Stimulated activated memory B cell treated with anti-CD40 and anti-IgM and Interleukin-4, amounts not matched to agents 10 μg/mL and 1 μg/mL and 100 μg/mL, for 72 hours (primary cell): ENCODE measurements at regions not wholly inside any gene's neighbourhood (a gene's known extent, or its start where the extent isn't known, plus 50 kb on each side); places are given as distances from the start of the nearest gene placed in this dataset.
"Not testable (repeated sequence)": the region's sequence is repeated elsewhere in the genome, so short reads cannot be mapped to it uniquely, and the experiment has no call there.

ENCODE experiments used
- ATAC-seq: fragments of 150-1000 bp; cut with Tn5 transposase; 2 replicates; pipeline ENCODE4 v1.10.0; 2021
- H3K27ac Mint-ChIP-seq: one replicate; pipeline ENCODE4 v1.8.0; 2022; ENCODE audit warnings: mild to moderate bottlenecking, mixed read lengths
- H3K27me3 Mint-ChIP-seq: one replicate; pipeline ENCODE4 v1.8.0; 2022; ENCODE audit warnings: mixed read lengths
- H3K36me3 Mint-ChIP-seq: one replicate; pipeline ENCODE4 v1.8.0; 2022; ENCODE audit warnings: mixed read lengths
- H3K4me1 Mint-ChIP-seq: one replicate; pipeline ENCODE4 v1.8.0; 2022; ENCODE audit warnings: mixed read lengths
- H3K4me3 Mint-ChIP-seq: one replicate; pipeline ENCODE4 v1.8.0; 2022; ENCODE audit warnings: mild to moderate bottlenecking, moderate library complexity, mixed read lengths
- H3K9me3 Mint-ChIP-seq: one replicate; pipeline ENCODE4 v1.8.0; 2022; ENCODE audit warnings: mixed read lengths

- Mint-ChIP-seq H3K27ac (no peak overlapping the region), H3K27me3 (peaks cover 7% of the 10 kb centered on the region), H3K4me3 (no peak overlapping the region), H3K9me3 (no peaks in the 10 kb centered on the region), H3K36me3 (no peaks in the 10 kb centered on the region), H3K4me1 (peaks cover 5% of the 10 kb centered on the region)
- no peak for ATAC-seq
Measured at GRCh38 chr2:59851836-59852475, 701.5 kb downstream of the BCL11A start.

DNA sequence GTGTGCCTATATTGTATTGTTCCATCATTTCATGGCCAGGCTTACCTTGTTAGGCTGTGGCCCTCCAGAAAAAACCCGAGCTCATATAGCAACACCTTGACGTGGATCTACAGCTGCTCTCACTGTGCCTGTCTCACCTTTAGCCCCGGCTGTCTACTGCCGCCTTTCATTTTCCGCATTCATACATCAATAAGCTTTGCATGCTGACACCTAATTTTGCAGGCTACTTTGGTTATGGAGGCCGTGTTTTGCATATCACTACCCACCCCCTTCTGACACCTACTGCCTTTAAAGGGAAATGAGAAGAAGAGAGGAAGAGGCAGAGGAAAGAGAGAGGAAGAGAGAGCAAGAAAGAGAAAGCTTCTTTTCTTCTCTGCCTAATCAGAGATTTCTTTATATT is 702.9 kb downstream of the BCL11A start:
- peaks cover 5% of the 10 kb centered on the region for H3K4me1 Mint-ChIP-seq
- H3K4me3 Mint-ChIP-seq, result no peak overlapping the region
- ATAC-seq, result no peak
- peaks cover 7% of the 10 kb centered on the region for H3K27me3 Mint-ChIP-seq
- H3K9me3 Mint-ChIP-seq, result no peaks in the 10 kb centered on the region
- no peaks in the 10 kb centered on the region for H3K36me3 Mint-ChIP-seq
- H3K27ac Mint-ChIP-seq, result no peak overlapping the region

GRCh38 chr2:59833941-59834340 is 719.5 kb downstream of the BCL11A start:
- H3K27ac Mint-ChIP-seq, result no peak overlapping the region
- no peaks in the 10 kb centered on the region for H3K4me1 Mint-ChIP-seq
- no peak for ATAC-seq
- H3K4me3 Mint-ChIP-seq, result no peak overlapping the region
- H3K27me3 Mint-ChIP-seq, result no peaks in the 10 kb centered on the region
- no peaks in the 10 kb centered on the region for H3K36me3 Mint-ChIP-seq
- no peaks in the 10 kb centered on the region for H3K9me3 Mint-ChIP-seq

GRCh38 chr2:59830601-59831000 is 722.9 kb downstream of the BCL11A start:
- H3K27me3 Mint-ChIP-seq, result no peaks in the 10 kb centered on the region

DNA sequence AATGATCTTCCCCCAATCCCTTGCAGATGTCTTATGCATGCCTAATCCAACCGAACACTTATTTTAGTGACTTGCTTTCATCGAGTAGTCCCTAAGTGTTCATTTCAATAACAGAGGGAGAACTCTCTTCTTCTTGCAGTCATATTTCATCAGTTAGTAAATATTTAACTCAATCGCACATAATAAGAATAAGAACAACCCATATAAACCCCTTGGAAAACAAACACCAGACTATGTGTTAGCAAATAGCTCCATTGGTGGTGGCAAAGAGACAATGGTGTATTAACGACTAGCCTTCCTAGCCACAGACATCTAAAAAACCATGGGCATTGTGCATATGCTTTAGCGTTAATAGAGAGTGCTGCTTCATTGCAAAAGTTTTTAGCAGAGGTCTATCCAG is 725.8 kb downstream of the BCL11A start:
- Mint-ChIP-seq H3K36me3 (no peaks in the 10 kb centered on the region), H3K27me3 (no peaks in the 10 kb centered on the region), H3K27ac (no peak overlapping the region), H3K9me3 (no peaks in the 10 kb centered on the region), H3K4me1 (peaks cover 9% of the 10 kb centered on the region), H3K4me3 (no peak overlapping the region)
- ATAC-seq, result no peak

More at GRCh38 chr2:59830601-59831000, 722.9 kb downstream of the BCL11A start:
- Mint-ChIP-seq H3K36me3 (no peaks in the 10 kb centered on the region), H3K4me3 (no peak overlapping the region), H3K4me1 (no peaks in the 10 kb centered on the region), H3K9me3 (no peaks in the 10 kb centered on the region), H3K27ac (no peak overlapping the region)
- ATAC-seq, result no peak

DNA sequence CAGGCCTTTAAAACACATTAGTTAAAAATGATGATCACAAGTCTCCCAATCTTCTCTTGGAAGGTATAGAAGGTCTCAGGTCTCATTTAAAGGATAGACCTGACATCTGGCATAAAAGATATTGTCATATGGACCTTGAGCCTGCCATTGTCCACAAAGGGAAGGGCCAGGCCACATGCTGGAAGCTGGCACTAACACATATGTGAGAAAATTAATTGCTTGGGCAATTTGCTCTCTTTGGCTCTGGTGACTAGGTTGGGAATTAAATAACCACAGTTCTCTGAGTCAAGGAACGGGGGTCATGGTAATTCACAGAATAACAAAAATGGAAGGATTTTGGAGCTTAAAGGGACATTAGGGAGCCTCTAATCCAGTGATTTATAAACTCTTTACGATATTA is 727.3 kb downstream of the BCL11A start:
- Mint-ChIP-seq H3K36me3 (no peaks in the 10 kb centered on the region), H3K4me3 (no peak overlapping the region), H3K9me3 (no peaks in the 10 kb centered on the region), H3K27me3 (no peaks in the 10 kb centered on the region), H3K27ac (no peak overlapping the region), H3K4me1 (peaks cover 9% of the 10 kb centered on the region)
- ATAC-seq, result no peak

DNA sequence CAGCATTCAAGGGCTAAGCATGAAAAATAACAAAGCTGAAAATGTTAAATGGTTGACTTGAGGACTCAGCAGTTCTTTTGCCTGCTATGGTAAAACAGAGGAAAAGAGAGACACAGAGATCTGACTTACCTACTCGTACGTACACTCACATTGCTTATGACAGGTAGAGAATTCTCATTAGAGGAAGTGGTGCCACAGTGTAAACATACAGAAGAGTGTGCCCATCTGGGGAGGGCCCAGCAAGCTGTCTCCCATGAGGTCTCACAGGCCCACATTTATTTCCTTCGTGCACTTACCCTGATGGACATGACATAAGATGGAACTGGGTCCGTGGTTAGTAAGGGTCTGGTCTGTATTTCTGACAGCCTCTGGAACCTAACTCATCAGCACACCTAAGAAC is 729.1 kb downstream of the BCL11A start:
- ATAC-seq, result no peak
- H3K4me1 Mint-ChIP-seq, result peaks cover 9% of the 10 kb centered on the region
- no peaks in the 10 kb centered on the region for H3K9me3 Mint-ChIP-seq
- no peaks in the 10 kb centered on the region for H3K36me3 Mint-ChIP-seq
- no peak overlapping the region for H3K4me3 Mint-ChIP-seq
- no peaks in the 10 kb centered on the region for H3K27me3 Mint-ChIP-seq
- no peak overlapping the region for H3K27ac Mint-ChIP-seq

DNA sequence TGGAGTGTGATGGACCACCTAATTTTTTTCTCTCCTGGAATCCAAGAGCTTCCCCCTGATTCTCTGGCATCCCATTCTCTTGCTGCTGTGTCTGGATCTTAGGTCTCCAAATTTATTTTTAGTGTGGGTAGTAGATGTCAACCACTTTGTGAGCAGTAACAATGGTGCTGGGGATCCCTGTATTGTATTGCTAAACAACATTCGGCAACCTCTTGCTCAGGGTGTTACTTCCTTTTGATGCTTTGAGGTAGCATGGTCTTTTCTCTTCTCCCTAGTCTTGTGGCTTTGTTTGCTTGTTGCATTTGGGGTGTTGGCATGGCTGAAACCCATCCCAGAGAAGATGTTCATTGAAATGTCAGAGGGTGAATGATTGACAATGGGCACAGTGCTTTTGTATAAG is 737.4 kb downstream of the BCL11A start:
- H3K4me1 Mint-ChIP-seq, result no peaks in the 10 kb centered on the region
- H3K27ac Mint-ChIP-seq, result no peak overlapping the region
- no peak overlapping the region for H3K4me3 Mint-ChIP-seq
- no peaks in the 10 kb centered on the region for H3K27me3 Mint-ChIP-seq
- no peaks in the 10 kb centered on the region for H3K36me3 Mint-ChIP-seq
- no peak for ATAC-seq
- no peaks in the 10 kb centered on the region for H3K9me3 Mint-ChIP-seq

DNA sequence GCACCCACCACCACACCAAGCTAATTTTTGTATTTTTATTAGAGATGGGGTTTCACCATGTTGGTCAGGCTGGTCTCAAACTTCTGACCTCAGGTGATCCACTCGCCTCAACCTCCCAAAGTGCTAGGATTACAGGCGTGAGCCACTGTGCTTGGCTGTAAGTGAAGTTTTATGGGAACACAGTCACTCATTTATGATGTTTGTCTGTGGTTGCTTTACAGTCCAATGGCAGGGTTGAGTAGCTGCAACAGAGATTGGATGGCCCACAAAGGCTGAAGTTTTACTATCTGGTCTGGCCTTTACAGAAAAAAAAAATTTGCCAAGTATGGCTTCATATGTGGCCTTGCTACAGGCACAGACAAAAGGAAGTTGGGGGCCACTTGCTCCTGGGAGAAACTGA is 743.2 kb downstream of the BCL11A start:
- not testable (repeated sequence) for H3K9me3 Mint-ChIP-seq, H3K4me3 Mint-ChIP-seq

DNA sequence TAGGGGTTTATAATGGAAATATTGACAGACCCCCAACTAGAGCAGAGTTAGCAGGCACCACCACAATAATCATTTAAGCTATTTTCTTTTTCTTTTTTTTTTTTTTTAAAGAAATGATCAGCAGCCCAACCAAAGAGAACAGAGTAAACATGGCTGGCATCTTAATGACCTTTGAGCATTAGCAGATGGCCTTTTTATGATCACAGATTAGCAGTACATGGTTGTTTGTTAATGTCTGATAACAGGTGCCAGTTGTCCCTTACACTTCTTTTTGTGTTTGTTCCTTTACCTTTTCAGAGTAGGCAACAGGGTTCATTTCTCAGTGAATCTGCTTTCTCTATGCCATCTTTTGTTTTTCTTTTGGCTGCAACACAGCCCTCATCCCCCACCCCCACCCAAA is 747.0 kb downstream of the BCL11A start:
- H3K27ac Mint-ChIP-seq, result no peak overlapping the region
- no peaks in the 10 kb centered on the region for H3K36me3 Mint-ChIP-seq
- no peaks in the 10 kb centered on the region for H3K4me1 Mint-ChIP-seq
- no peak for ATAC-seq
- H3K4me3 Mint-ChIP-seq, result no peak overlapping the region
- no peaks in the 10 kb centered on the region for H3K27me3 Mint-ChIP-seq
- no peaks in the 10 kb centered on the region for H3K9me3 Mint-ChIP-seq

More for the DNA sequence above, 743.2 kb downstream of the BCL11A start:
- H3K36me3 Mint-ChIP-seq, H3K27ac Mint-ChIP-seq, ATAC-seq, H3K27me3 Mint-ChIP-seq, H3K4me1 Mint-ChIP-seq: not testable (repeated sequence)

DNA sequence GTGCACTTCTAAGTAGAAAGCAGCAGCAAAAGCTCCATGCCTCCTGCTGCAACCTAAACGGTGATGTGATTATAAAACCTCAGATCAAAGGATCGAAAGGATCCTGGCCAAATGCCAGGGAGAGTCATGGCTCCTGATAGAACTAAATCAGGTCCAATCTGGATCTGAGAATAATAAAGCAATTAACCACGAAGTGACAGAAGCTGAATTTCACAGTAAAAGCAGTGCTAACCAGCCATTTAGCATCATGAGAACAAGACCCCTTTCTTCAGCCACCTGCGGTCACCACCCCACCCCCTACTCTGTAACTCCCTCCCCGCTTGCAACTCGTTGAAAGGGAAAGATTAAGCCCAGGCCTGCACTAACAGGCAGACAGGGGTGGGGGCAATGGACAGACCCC is 748.7 kb downstream of the BCL11A start:
- H3K4me1 Mint-ChIP-seq, result no peaks in the 10 kb centered on the region
- no peak overlapping the region for H3K27ac Mint-ChIP-seq
- H3K27me3 Mint-ChIP-seq, result no peaks in the 10 kb centered on the region

GRCh38 chr2:59803586-59803985 is 749.9 kb downstream of the BCL11A start:
- Mint-ChIP-seq H3K27me3 (no peaks in the 10 kb centered on the region), H3K4me3 (no peak overlapping the region), H3K36me3 (no peaks in the 10 kb centered on the region), H3K4me1 (no peaks in the 10 kb centered on the region), H3K27ac (no peak overlapping the region), H3K9me3 (no peaks in the 10 kb centered on the region)
- ATAC-seq, result no peak

More for the DNA sequence above, 748.7 kb downstream of the BCL11A start:
- H3K36me3 Mint-ChIP-seq, result no peaks in the 10 kb centered on the region
- H3K9me3 Mint-ChIP-seq, result no peaks in the 10 kb centered on the region
- no peak for ATAC-seq
- no peak overlapping the region for H3K4me3 Mint-ChIP-seq

DNA sequence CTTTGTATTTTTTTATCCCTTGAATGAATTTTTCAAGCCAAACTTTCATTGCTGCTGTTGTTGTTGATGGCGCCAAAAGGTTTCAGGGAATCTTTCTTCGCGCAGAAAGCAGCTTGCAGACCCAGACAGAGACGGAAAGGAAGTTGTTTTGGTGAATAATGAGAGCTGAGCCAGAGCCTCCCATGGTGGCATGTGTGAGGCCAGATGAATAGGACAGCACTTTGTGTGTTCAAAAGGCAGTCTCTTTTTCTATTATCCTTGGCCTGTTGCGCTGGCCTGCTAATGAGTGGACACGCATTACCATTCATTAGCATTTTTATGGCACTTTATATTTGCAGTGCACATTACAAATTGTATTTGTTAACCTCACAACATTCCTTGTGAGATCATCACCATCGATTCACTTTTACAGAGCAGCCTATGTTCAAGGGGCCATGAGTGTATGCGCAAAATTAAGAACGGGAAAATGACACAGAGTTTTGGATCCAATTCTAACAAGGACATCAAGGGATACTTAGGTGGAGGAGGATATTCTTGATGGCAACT is 754.7 kb downstream of the BCL11A start:
- Mint-ChIP-seq H3K36me3 (no peaks in the 10 kb centered on the region), H3K9me3 (peaks cover 8% of the 10 kb centered on the region), H3K27me3 (no peaks in the 10 kb centered on the region), H3K4me1 (no peaks in the 10 kb centered on the region), H3K4me3 (no peak overlapping the region), H3K27ac (no peak overlapping the region)
- ATAC-seq, result no peak

DNA sequence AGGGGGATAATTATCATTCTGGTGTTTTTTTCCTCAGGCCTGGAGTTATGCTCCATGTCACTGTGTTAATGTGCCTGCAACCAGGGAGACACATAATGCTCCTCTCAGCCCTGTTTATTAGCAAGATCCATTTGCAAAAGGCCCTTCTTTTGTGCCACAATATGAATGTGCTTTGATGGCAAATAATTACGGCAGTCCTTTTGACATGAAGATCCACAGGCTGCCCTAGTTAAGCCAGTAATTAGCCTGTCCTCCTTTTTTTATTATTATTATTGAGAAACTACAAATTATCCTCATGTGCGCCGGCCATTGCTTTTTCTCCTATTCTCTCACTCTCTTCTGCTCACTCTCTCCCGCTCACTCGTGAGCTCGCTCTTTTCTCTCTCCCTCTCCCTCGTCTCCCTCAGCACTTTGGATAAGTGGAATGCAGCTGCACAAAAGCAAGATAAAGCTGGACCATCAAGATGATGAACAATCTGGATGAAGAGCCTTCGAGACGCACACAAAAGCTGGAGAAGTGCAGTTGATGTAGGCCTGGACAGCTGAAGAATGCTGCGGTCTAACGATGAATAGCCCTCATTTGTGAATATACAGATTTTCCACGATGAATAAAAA is 762.3 kb downstream of the BCL11A start:
- peaks cover 13% of the 10 kb centered on the region for H3K9me3 Mint-ChIP-seq
- no peak for ATAC-seq
- peaks cover 5% of the 10 kb centered on the region for H3K36me3 Mint-ChIP-seq
- H3K27me3 Mint-ChIP-seq, result no peaks in the 10 kb centered on the region
- H3K4me3 Mint-ChIP-seq, result no peak overlapping the region
- H3K27ac Mint-ChIP-seq, result no peak overlapping the region
- no peaks in the 10 kb centered on the region for H3K4me1 Mint-ChIP-seq

DNA sequence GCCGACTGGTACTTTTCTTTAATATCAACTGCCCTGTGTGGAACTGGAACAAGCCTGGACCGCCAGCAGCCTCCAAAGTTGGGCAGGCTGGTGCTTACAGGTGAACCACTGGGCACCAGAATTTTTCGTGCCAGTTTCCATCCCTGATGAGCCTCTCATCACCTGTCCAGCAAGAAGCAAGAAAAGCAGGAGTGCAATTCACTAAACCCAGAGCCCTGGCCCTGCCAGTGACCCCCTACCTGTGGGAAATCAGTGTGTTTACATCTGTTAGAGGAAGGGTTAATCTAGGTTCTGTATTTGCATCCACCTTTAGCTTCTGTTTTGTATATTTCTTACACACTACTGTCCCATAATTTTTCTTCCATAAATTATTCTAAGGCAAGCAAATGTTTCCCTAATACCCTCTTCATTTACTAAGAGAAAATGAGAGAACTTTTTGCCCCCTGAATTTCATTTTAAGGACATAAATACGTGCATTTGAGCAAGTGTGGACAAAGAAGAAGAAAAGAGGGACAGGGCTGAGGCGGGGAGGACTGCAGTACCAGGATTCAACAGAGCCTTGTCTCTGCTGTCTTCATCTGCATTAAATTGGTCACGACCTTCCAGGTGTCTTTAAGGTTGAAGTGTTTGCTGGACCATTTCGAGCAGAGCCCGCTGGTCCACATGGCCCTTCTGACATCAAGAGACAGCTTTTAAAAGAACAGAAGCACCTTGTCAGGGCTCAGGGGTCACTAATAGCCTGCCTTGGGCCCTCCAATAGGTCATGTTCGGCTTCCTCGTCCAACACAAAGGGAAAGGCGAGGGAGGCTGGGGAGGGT is 763.1 kb downstream of the BCL11A start:
- H3K4me3 Mint-ChIP-seq, result no peak overlapping the region
- H3K9me3 Mint-ChIP-seq, result peaks cover 13% of the 10 kb centered on the region

More for the DNA sequence above, 763.1 kb downstream of the BCL11A start:
- Mint-ChIP-seq H3K36me3 (peaks cover 5% of the 10 kb centered on the region), H3K27ac (no peak overlapping the region), H3K27me3 (no peaks in the 10 kb centered on the region), H3K4me1 (no peaks in the 10 kb centered on the region)
- no peak for ATAC-seq
